ENCODE measurements at regions not wholly inside any gene's neighbourhood (a gene's known extent, or its start where the extent isn't known, plus 50 kb on each side); places are given as distances from the start of the nearest gene placed in this dataset.

DNA sequence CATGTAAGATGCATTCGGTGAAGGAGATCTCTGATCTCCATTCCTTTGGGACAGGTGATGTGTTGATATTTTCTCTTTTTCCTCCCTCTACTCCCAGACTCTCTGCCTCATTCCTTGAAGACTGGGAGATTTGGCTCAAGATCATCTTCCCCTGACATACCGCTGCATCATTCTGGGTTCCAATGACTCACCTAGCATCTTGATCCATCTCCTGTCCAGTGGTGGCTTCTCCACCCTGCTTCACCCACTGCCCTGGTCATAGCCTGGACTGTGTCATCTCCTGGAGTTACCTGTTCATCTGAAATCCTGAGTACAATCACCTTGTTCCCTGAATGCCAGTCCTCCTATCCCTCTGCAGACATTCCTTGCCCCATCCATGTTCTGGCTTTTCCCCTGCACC is 57.4 kb upstream of the TRAK1 start:
- 44 to 50% methylated on average over 2 of the region's 2 CpGs for WGBS, 2 experiments (ENCODE audit: low coverage in 1 of 2, low lambda C conversion rate in 2 of 2, missing lambda C conversion rate in 2 of 2)
- Histone ChIP-seq H3F3A (ENCODE audit: insufficient read depth) (peaks cover 49% of the 10 kb centered on the region), H3K9me3 (ENCODE audit: low read depth) (no peaks in the 10 kb centered on the region), H3K9ac (peak overlapping the region; percentile 73), H3K27ac (peak overlapping the region; percentile 95), H3K79me2 (ENCODE audit: insufficient read depth) (peaks cover 78% of the 10 kb centered on the region), H4K20me1 (ENCODE audit: insufficient read depth) (no peaks in the 10 kb centered on the region), H2AFZ (no peak overlapping the region), H3K4me1 (ENCODE audit: insufficient read depth) (peaks cover 65% of the 10 kb centered on the region), H3K4me2 (ENCODE audit: unreplicated experiment) (peak overlapping the region; percentile 77), H3K9me2 (ENCODE audit: insufficient read depth) (no peaks in the 10 kb centered on the region), H3K27me3 (replicated peaks; ENCODE audit: insufficient read depth) (no peaks in the 10 kb centered on the region), H3K36me3 (ENCODE audit: low read depth) (no peaks in the 10 kb centered on the region), H3K4me3 (peak overlapping the region; percentile 54)
- peak; percentile 82 for DNase-seq
- in situ Hi-C loops (cut with MboI) = no loop called here
- TF ChIP-seq EZH2phosphoT487 (IDR thresholded peaks at IDR 0.05; ENCODE audit: insufficient read depth, low read depth) (no peak), EZH2 (IDR thresholded peaks at IDR 0.05; ENCODE audit: insufficient read depth, poor library complexity, severe bottlenecking) (no peak)

DNA sequence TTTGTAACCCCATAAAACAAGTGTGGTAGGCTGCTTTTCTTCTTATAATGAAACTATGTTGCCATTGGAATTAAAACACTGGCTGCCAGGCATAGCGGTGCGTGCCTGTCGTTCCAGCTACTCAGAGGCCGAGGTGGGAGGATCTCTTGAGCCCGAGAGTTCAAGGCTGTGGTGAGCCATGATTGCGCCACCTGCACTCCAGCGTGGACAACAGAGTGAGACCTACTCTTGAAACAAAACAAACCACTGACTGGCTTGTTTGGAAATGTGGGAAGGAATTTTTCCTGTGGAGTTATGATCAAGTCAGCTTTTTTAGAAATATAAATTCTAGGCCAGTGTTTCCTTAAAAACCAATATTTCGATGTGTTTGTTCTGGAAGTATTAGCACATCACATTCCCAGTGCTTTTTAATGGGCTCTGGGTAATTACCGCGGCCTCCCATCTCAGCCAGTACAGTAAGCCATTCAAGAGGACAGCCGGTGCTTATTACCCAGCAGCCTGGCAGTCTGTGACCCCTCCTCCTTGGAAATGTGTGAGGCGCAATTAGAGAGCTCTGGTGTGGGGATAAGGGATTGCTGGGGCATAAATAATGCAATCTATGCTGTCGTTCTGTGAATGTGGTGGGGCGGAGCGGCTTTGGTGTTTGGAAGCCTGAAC is 58.3 kb upstream of the TRAK1 start:
- Histone ChIP-seq H3K27ac (peak overlapping the region; percentile 95), H4K20me1 (ENCODE audit: insufficient read depth) (no peaks in the 10 kb centered on the region), H2AFZ (no peak overlapping the region), H3K4me2 (ENCODE audit: unreplicated experiment) (peak overlapping the region; percentile 77), H3F3A (ENCODE audit: insufficient read depth) (peaks cover 44% of the 10 kb centered on the region), H3K27me3 (replicated peaks; ENCODE audit: insufficient read depth) (no peaks in the 10 kb centered on the region), H3K36me3 (ENCODE audit: low read depth) (no peaks in the 10 kb centered on the region), H3K4me1 (ENCODE audit: insufficient read depth) (peaks cover 60% of the 10 kb centered on the region), H3K79me2 (ENCODE audit: insufficient read depth) (peaks cover 78% of the 10 kb centered on the region), H3K4me3 (peak overlapping the region; percentile 54), H3K9ac (peak overlapping the region; percentile 73), H3K9me2 (ENCODE audit: insufficient read depth) (no peaks in the 10 kb centered on the region), H3K9me3 (ENCODE audit: low read depth) (no peaks in the 10 kb centered on the region)
- peak; percentile 97 for DNase-seq
- 5 to 7% methylated on average over 15 of the region's 15 CpGs for WGBS, 2 experiments (ENCODE audit: low coverage in 1 of 2, low lambda C conversion rate in 2 of 2, missing lambda C conversion rate in 2 of 2)
- TF ChIP-seq EZH2 (IDR thresholded peaks at IDR 0.05; ENCODE audit: insufficient read depth, poor library complexity, severe bottlenecking) (no peak), EZH2phosphoT487 (IDR thresholded peaks at IDR 0.05; ENCODE audit: insufficient read depth, low read depth) (no peak)
- in situ Hi-C loops (cut with MboI) = no loop called here

DNA sequence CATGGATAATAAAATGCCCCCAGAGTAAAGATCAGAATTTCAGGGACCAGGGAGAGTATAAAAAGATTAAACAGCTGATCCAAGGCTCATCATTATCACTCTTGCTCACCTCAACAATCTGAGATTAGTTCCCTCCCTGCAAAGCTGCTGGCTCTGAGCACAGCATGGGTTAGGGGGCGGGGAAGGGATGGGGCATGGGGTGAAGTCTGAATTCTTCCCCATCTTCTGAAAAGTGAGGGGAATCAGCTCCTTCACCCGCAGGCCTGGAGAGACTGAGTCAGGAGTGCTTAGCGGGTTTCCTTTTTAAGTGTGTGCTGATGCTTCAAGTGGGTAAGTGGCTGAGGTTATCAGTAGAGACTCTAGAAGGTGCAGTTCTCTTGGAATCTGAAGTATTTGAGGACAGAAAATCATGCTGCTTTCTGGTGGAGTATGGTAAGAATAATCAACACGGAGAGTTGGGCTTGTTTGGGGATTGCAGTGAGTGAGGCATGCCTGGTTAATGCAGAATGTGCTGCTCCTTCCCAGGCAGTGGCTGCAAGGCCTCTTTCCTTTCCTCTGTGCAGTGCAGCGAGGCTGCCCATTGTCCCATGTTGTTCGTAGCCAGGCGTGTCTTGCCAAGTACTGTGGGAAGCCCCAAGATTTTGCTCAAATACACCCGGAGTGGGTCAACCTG is 59.2 kb upstream of the TRAK1 start:
- Histone ChIP-seq H3K79me2 (ENCODE audit: insufficient read depth) (peaks cover 78% of the 10 kb centered on the region), H3K9me3 (ENCODE audit: low read depth) (no peaks in the 10 kb centered on the region)
- WGBS, 2 experiments (ENCODE audit: low coverage in 1 of 2, low lambda C conversion rate in 2 of 2, missing lambda C conversion rate in 2 of 2) = 25 to 33% methylated on average over 8 of the region's 8 CpGs

DNA sequence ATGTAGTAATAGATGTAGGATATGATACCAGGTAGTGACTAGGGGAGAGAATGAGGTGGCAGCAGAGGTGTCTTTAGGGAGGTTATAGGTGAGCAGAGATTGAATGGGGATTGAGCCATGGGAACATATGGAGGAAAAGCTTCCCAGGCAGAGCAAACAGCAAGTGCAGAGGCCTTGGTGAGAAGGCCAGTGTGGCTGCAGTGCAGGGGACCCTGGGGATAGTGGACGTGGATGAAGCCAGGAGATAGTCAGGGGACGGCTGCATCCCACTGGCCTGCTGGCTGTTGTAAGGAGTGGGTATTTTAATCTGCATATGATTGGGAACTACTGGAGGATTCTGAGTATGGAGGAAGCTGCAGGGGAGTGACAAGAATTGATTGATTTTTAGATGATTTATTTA is 62.7 kb upstream of the TRAK1 start:
- Histone ChIP-seq H3F3A (ENCODE audit: insufficient read depth) (peaks cover 46% of the 10 kb centered on the region), H3K79me2 (ENCODE audit: insufficient read depth) (peaks cover 84% of the 10 kb centered on the region), H3K9me2 (ENCODE audit: insufficient read depth) (no peaks in the 10 kb centered on the region), H3K9me3 (ENCODE audit: low read depth) (no peaks in the 10 kb centered on the region), H3K4me1 (ENCODE audit: insufficient read depth) (peaks cover 50% of the 10 kb centered on the region), H3K27me3 (replicated peaks; ENCODE audit: insufficient read depth) (no peaks in the 10 kb centered on the region), H4K20me1 (ENCODE audit: insufficient read depth) (no peaks in the 10 kb centered on the region), H3K9ac (no peak overlapping the region), H3K4me3 (no peak overlapping the region), H3K36me3 (ENCODE audit: low read depth) (no peaks in the 10 kb centered on the region), H2AFZ (no peak overlapping the region), H3K27ac (no peak overlapping the region), H3K4me2 (ENCODE audit: unreplicated experiment) (no peak overlapping the region)
- no peak for DNase-seq
- WGBS, 2 experiments (ENCODE audit: low coverage in 1 of 2, low lambda C conversion rate in 2 of 2, missing lambda C conversion rate in 2 of 2) = 100% methylated on average over 2 of the region's 2 CpGs
- TF ChIP-seq EZH2 (IDR thresholded peaks at IDR 0.05; ENCODE audit: insufficient read depth, poor library complexity, severe bottlenecking) = no peak
- no peak for TF ChIP-seq EZH2phosphoT487 (IDR thresholded peaks at IDR 0.05; ENCODE audit: insufficient read depth, low read depth)
- in situ Hi-C loops (cut with MboI) = no loop called here

More for the DNA sequence above, 59.2 kb upstream of the TRAK1 start:
- Histone ChIP-seq H3K4me1 (ENCODE audit: insufficient read depth) (peaks cover 52% of the 10 kb centered on the region), H3K9me2 (ENCODE audit: insufficient read depth) (no peaks in the 10 kb centered on the region), H3K4me2 (ENCODE audit: unreplicated experiment) (peak overlapping the region; percentile 77), H4K20me1 (ENCODE audit: insufficient read depth) (no peaks in the 10 kb centered on the region), H3F3A (ENCODE audit: insufficient read depth) (peaks cover 39% of the 10 kb centered on the region), H3K36me3 (ENCODE audit: low read depth) (no peaks in the 10 kb centered on the region), H3K27me3 (replicated peaks; ENCODE audit: insufficient read depth) (no peaks in the 10 kb centered on the region), H3K4me3 (peak overlapping the region; percentile 54), H2AFZ (no peak overlapping the region), H3K9ac (peak overlapping the region; percentile 73), H3K27ac (peak overlapping the region; percentile 95)
- TF ChIP-seq EZH2phosphoT487 (IDR thresholded peaks at IDR 0.05; ENCODE audit: insufficient read depth, low read depth) (no peak), EZH2 (IDR thresholded peaks at IDR 0.05; ENCODE audit: insufficient read depth, poor library complexity, severe bottlenecking) (no peak)
- peak; percentile 62 for DNase-seq
- in situ Hi-C loops (cut with MboI) = no loop called here
